Right atrium auricular region (tissue), 2 donors: ENCODE measurements at regions not wholly inside any gene's neighbourhood (a gene's known extent, or its start where the extent isn't known, plus 50 kb on each side); places are given as distances from the start of the nearest gene placed in this dataset.

Experiments
- DNase-seq: peaks from one replicate; pipeline ENCODE4 v3.0.0-alpha.2; 2019; ENCODE audit warnings: low spot score
- H3K27ac ChIP-seq, 2 donors: fragments of 200-600 bp; sonication (generic); 1 replicate in 1 of 2; 2 replicates in 1 of 2; pipeline ENCODE4 v1.5.1; 2016 to 2019
- H3K27me3 ChIP-seq, 2 donors: fragments of 200-600 bp; sonication (generic); one replicate each; pipeline versions ENCODE4 v1.5.1 to v1.6.0; 2017 to 2019
- H3K36me3 ChIP-seq: fragments of 200-600 bp; sonication (generic); one replicate; pipeline ENCODE4 v1.5.1; 2016
- H3K4me1 ChIP-seq, 2 donors: fragments of 200-600 bp; sonication (generic); one replicate each; pipeline versions ENCODE4 v1.5.1 to v1.6.0; 2017 to 2019
- H3K4me3 ChIP-seq, 2 donors: fragments of 200-600 bp; sonication (generic); 1 replicate in 1 of 2; 2 replicates in 1 of 2; pipeline ENCODE4 v1.5.1; 2017 to 2019; ENCODE audit warnings: mild to moderate bottlenecking in 1 of 2, moderate library complexity in 1 of 2
- H3K9me3 ChIP-seq, 2 donors: fragments of 200-600 bp; sonication (generic); one replicate each; pipeline ENCODE4 v1.5.1; 2019
- TF ChIP-seq, protein P1 (sequence below), 2 donors: fragments of 200-600 bp; sonication (generic); IDR thresholded peaks; one replicate each; pipeline ENCODE4 v1.5.1; 2019; ENCODE audit warnings: antibody characterized with exemption in 2 of 2

- H3K4me3 ChIP-seq, result no peak overlapping the region
- TF ChIP-seq, protein P1, sequence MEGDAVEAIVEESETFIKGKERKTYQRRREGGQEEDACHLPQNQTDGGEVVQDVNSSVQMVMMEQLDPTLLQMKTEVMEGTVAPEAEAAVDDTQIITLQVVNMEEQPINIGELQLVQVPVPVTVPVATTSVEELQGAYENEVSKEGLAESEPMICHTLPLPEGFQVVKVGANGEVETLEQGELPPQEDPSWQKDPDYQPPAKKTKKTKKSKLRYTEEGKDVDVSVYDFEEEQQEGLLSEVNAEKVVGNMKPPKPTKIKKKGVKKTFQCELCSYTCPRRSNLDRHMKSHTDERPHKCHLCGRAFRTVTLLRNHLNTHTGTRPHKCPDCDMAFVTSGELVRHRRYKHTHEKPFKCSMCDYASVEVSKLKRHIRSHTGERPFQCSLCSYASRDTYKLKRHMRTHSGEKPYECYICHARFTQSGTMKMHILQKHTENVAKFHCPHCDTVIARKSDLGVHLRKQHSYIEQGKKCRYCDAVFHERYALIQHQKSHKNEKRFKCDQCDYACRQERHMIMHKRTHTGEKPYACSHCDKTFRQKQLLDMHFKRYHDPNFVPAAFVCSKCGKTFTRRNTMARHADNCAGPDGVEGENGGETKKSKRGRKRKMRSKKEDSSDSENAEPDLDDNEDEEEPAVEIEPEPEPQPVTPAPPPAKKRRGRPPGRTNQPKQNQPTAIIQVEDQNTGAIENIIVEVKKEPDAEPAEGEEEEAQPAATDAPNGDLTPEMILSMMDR (IDR thresholded peaks at IDR 0.05), result no peak
- no peaks in the 10 kb centered on the region for H3K36me3 ChIP-seq
- no peak overlapping the region for H3K27ac ChIP-seq
- no peaks in the 10 kb centered on the region for H3K27me3 ChIP-seq
- no peaks in the 10 kb centered on the region for H3K9me3 ChIP-seq
- H3K4me1 ChIP-seq, result peaks cover 0 to 14% of the 10 kb centered on the region in 2 donors
- DNase-seq, result no peak
Measured at GRCh38 chr18:39838831-39839230, 2116.2 kb upstream of the PIK3C3 start.

DNA sequence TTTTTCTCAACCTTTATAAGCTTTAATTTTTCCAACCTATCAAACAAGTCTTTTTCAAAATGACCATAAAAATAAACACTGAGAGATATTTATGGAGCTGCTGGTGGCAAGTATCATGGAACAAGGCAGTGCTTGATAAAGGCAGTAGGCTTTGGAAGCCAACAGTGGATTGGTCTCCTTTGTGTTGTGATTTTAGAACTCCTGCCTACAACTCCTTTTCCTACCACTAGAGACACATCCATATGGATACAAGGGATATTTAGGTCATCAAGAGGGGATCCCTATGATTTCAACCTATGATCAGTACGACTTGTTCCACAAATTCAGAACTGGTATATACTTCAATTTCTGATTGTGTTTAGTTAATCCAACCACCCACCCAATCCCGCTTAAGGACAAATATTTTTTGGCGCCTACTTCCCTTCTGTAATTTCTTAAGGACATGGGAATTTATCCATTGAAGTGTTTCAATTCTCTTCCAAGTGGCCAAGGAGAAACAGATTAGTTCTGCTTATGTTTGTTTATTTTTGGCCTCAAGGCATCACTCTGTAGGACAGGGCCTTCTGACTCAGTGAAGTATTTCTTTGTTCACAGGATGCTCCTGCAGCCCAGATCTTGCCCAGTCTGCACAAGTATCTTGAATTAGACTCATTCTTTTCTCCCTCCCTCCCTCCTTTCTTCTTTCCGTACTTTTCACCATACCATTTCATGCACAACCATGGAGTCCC is 2119.6 kb upstream of the PIK3C3 start:
- DNase-seq, result no peak
- Histone ChIP-seq H3K27ac (no peak overlapping the region), H3K4me1 (no peaks in the 10 kb centered on the region), H3K27me3 (no peaks in the 10 kb centered on the region), H3K9me3 (no peaks in the 10 kb centered on the region), H3K36me3 (no peaks in the 10 kb centered on the region), H3K4me3 (no peak overlapping the region)
- TF ChIP-seq, protein P1 (IDR thresholded peaks at IDR 0.05), result no peak

- Histone ChIP-seq H3K36me3 (no peaks in the 10 kb centered on the region), H3K4me3 (no peak overlapping the region), H3K27me3 (no peaks in the 10 kb centered on the region), H3K9me3 (no peaks in the 10 kb centered on the region), H3K27ac (no peak overlapping the region), H3K4me1 (no peaks in the 10 kb centered on the region)
- no peak for DNase-seq
- TF ChIP-seq, protein P1 (IDR thresholded peaks at IDR 0.05), result no peak
Measured at GRCh38 chr18:39834636-39835035, 2120.4 kb upstream of the PIK3C3 start.

DNA sequence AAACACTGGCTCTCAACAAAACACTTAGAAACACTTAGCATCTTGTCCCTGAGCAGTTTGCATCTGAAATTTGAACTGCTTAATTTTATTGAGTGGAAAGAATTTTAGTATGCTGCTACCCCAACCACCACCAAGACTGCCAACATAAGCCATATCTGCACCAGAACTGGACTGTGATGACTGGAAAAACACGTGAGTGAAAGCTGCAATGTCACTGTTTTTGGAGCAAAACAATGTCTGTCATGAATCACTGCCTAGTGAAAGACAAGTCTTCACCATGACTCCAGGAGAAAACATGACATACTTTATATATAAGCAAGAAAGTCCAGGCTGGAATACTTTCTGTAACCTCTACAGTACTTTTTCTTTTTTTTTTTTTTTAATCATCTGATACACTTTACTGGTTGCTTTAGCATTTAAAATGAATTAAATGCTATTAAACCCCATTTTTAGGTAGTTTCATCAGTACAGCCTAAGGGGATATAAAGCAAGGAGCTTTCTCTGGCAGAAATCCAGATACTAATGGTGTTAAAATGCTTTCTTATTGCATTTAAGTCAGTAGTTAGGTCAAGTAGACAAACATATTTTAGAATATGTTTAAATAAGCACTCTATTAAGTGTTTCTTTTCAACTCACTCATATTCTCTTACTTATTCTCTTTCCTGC is 2129.4 kb upstream of the PIK3C3 start:
- no peak overlapping the region for H3K4me3 ChIP-seq
- H3K27ac ChIP-seq, result no peak overlapping the region
- H3K36me3 ChIP-seq, result no peaks in the 10 kb centered on the region
- no peaks in the 10 kb centered on the region for H3K4me1 ChIP-seq
- H3K27me3 ChIP-seq, result no peaks in the 10 kb centered on the region
- no peaks in the 10 kb centered on the region for H3K9me3 ChIP-seq
- TF ChIP-seq, protein P1 (IDR thresholded peaks at IDR 0.05), result no peak
- DNase-seq, result no peak

- Histone ChIP-seq H3K4me1 (no peaks in the 10 kb centered on the region), H3K9me3 (peaks cover 0 to 6% of the 10 kb centered on the region in 2 donors), H3K36me3 (no peaks in the 10 kb centered on the region), H3K27ac (no peak overlapping the region), H3K27me3 (no peaks in the 10 kb centered on the region), H3K4me3 (no peak overlapping the region)
- TF ChIP-seq, protein P1 (IDR thresholded peaks at IDR 0.05), result no peak
- no peak for DNase-seq
Measured at GRCh38 chr18:39806525-39806924, 2148.5 kb upstream of the PIK3C3 start.
